NB4 (cell line): ENCODE measurements at regions not wholly inside any gene's neighbourhood (a gene's known extent, or its start where the extent isn't known, plus 50 kb on each side); places are given as distances from the start of the nearest gene placed in this dataset.

ENCODE experiments used
- DNase-seq: peaks from one replicate; pipeline ENCODE4 v3.0.0; 2010; ENCODE audit warnings: low read depth
- H3K4me3 ChIP-seq: one replicate; pipeline ENCODE4 v1.5.1; 2011; ENCODE audit warnings: mild to moderate bottlenecking, low read depth, low read length, moderate library complexity
- MYC ChIP-seq: IDR thresholded peaks from 2 replicates; pipeline ENCODE4 v1.6.1; 2011; ENCODE audit warnings: low read depth, low read length
- POLR2A ChIP-seq: IDR thresholded peaks from 2 replicates; pipeline ENCODE4 v1.6.1; 2011; ENCODE audit warnings: mild to moderate bottlenecking; ENCODE audit not compliant: insufficient read length; ENCODE audit errors: extremely low read depth
- TF ChIP-seq, protein P1 (sequence below): IDR thresholded peaks from one replicate; pipeline ENCODE4 v1.5.1; 2012; ENCODE audit warnings: low read depth, low read length
- TF ChIP-seq, protein P2 (sequence below): IDR thresholded peaks from 2 replicates; pipeline ENCODE4 v1.6.1; 2011; ENCODE audit warnings: low read depth, low read length

DNA sequence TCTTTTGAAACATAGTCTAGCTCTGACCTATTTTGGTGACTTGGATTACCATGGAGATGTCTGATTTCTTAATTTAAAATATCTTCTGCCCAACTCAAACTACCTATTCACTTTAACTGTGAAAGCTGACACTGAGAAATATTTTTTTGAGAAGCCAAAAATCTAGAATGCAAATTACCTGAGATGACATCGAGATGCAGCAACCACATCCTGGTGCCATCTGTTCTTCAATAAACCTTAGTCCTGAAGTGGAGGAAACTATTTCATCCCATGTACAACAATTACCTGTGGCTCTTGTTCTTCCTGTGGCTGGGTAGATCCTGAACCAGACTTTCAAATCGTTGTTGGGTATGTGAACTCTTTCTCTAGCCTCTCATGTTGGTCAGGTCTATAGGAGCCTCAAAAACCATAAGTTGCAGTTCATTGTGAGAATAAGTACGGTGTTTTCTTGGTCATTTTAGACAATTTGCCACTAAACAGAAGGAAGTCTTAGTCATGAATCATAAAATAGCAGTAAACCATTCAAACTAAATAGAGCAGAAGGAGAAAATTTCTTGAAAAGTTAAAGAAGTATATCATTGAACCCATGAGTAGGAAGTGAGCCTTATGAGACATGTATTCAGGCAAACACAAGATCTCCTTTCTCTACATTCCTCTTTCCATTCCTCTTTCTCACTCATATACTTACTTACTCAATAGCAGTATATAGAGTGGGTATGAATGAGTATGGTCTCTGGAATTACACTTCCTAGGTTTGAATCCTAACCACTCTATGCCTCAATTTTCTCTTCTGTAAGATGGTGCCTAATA, 176.0 kb downstream of the HMHB1 start:
- DNase-seq = no peak
- TF ChIP-seq POLR2A (no peak), MYC (no peak)
- TF ChIP-seq, protein P1, sequence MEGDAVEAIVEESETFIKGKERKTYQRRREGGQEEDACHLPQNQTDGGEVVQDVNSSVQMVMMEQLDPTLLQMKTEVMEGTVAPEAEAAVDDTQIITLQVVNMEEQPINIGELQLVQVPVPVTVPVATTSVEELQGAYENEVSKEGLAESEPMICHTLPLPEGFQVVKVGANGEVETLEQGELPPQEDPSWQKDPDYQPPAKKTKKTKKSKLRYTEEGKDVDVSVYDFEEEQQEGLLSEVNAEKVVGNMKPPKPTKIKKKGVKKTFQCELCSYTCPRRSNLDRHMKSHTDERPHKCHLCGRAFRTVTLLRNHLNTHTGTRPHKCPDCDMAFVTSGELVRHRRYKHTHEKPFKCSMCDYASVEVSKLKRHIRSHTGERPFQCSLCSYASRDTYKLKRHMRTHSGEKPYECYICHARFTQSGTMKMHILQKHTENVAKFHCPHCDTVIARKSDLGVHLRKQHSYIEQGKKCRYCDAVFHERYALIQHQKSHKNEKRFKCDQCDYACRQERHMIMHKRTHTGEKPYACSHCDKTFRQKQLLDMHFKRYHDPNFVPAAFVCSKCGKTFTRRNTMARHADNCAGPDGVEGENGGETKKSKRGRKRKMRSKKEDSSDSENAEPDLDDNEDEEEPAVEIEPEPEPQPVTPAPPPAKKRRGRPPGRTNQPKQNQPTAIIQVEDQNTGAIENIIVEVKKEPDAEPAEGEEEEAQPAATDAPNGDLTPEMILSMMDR = no peak
- TF ChIP-seq, protein P2, sequence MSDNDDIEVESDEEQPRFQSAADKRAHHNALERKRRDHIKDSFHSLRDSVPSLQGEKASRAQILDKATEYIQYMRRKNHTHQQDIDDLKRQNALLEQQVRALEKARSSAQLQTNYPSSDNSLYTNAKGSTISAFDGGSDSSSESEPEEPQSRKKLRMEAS = no peak
- H3K4me3 ChIP-seq = no peak overlapping the region

DNA sequence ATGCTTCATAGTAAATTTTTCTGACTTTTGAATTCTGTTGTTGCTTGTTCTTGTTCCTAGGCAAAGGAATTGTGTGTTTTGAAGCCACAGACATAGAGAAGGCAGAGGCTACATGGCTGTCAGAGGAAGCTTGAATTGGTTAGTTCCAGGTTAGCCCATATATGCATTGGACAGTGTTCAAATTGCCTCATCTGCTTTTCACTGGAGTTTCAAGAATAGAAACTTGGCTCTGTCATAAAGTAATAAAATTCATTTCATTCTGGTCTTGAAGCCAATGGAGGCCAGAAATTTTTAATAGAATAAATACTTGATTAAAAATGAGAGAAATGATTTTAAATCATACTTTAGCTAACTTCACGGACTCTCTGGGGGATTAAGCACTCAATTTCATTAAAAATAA, 178.0 kb downstream of the YIPF5 start:
- no peak overlapping the region for H3K4me3 ChIP-seq
- TF ChIP-seq, protein P2 = no peak
- TF ChIP-seq MYC (no peak), POLR2A (no peak)
- TF ChIP-seq, protein P1 = no peak
- DNase-seq = no peak

DNA sequence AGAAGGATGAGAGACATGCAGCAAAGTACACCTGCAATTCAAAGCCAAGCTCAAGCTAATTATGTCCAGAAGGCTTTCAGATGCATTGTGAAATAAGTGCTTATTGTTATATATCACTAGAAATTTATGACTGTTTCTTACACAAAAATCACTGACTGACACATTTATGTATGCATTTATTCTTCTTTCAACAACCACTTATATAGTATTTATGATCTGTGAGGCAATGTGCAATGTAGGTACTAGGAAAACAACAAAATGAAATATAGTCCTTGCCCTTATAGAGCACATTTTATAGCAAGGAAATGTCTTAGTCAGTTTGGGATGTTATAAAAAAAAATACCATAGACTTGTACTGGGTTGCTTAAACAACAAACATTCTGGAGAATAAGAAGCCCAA, 167.6 kb downstream of the YIPF5 start:
- no peak for DNase-seq
- H3K4me3 ChIP-seq = no peak overlapping the region
- TF ChIP-seq MYC (no peak), POLR2A (no peak)
- TF ChIP-seq, protein P2 = no peak
- TF ChIP-seq, protein P1 = no peak

DNA sequence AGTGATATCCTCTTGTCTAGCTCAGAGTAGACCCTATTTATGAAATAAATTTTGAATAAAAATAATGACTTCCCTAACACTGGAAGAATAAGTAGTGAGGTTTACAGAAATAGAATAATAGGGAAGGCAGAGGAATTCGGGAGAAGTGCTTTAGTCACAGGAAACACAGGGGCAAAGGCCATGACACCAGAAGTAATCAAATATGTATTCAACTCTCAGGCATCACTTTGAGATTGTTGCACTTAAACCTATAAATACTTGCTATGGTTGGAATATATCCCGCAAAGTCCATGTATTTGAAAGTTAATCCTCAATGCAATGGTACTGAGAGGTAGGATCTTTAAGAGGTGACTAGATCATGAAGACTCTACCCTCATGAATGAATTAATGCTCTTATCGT, 166.8 kb downstream of the YIPF5 start:
- TF ChIP-seq, protein P1 = no peak
- TF ChIP-seq POLR2A = no peak
- TF ChIP-seq MYC = no peak
- TF ChIP-seq, protein P2 = no peak
- DNase-seq = no peak
- no peak overlapping the region for H3K4me3 ChIP-seq

DNA sequence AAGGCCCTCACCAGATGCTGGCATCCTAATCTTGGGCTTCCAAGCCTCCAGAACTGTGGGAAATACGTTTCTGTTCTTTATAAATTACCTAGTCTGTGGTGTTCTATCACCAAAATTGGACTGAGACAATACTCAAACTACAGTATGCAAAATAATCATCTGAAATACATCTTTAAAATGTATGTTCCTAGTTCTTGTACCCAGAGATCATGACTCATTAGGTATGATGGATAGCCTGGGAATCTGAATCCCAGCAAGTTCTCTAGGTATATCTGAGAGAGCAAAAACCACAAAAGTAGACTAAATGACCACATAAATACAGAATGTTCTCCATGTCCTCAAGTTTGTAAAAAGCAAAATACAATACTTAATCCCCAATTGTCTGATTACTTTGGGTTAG, 166.3 kb downstream of the YIPF5 start:
- TF ChIP-seq, protein P2 = no peak
- TF ChIP-seq, protein P1 = no peak
- no peak for TF ChIP-seq POLR2A
- TF ChIP-seq MYC = no peak
- DNase-seq = no peak
- H3K4me3 ChIP-seq = no peak overlapping the region
